ENCODE measurements at regions not wholly inside any gene's neighbourhood (a gene's known extent, or its start where the extent isn't known, plus 50 kb on each side); places are given as distances from the start of the nearest gene placed in this dataset.
"Not testable (repeated sequence)": the region's sequence is repeated elsewhere in the genome, so short reads cannot be mapped to it uniquely, and the experiment has no call there.

GRCh38 chr14:86363047-86363446 lies 833.1 kb downstream of the FLRT2 start:
- Mint-ChIP-seq H3K36me3 (ENCODE audit: low read depth) (no peaks in the 10 kb centered on the region), H3K27ac (no peak overlapping the region), H3K4me1 (ENCODE audit: low read depth) (no peaks in the 10 kb centered on the region), H3K4me3 (no peak overlapping the region), H3K9me3 (no peaks in the 10 kb centered on the region), H3K27me3 (no peaks in the 10 kb centered on the region)
- DNase-seq: no peak

DNA sequence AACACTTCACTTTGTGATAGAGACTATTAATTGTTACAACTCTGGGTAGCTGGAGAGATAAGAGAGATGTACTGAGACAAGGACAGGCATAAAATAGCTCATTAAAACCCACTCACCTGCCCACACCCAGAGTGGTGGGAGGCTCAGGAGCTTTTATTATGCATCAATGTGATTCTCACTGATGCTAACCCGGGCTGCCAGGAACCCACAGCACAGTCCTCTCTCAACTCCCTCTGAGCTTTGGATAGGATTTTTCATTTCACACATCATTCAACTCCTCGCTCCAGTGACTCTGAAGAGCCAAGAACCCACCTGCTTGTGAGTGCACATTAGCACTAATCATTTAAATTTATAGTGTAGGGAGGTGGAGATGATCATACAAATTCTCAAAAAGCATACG lies 827.9 kb downstream of the FLRT2 start:
- peaks cover 3% of the 10 kb centered on the region for H3K9me3 Mint-ChIP-seq
- no peak overlapping the region for H3K4me3 Mint-ChIP-seq
- H3K36me3 Mint-ChIP-seq (ENCODE audit: low read depth): no peaks in the 10 kb centered on the region
- H3K4me1 Mint-ChIP-seq (ENCODE audit: low read depth): no peaks in the 10 kb centered on the region
- H3K27ac Mint-ChIP-seq: no peak overlapping the region
- no peak for DNase-seq
- no peaks in the 10 kb centered on the region for H3K27me3 Mint-ChIP-seq

GRCh38 chr14:86357119-86357518 lies 827.2 kb downstream of the FLRT2 start:
- no peak for DNase-seq
- Mint-ChIP-seq H3K4me3 (no peak overlapping the region), H3K27me3 (no peaks in the 10 kb centered on the region), H3K27ac (no peak overlapping the region), H3K9me3 (peaks cover 3% of the 10 kb centered on the region), H3K4me1 (ENCODE audit: low read depth) (no peaks in the 10 kb centered on the region), H3K36me3 (ENCODE audit: low read depth) (no peaks in the 10 kb centered on the region)

- no peaks in the 10 kb centered on the region for H3K9me3 Mint-ChIP-seq
- no peaks in the 10 kb centered on the region for H3K36me3 Mint-ChIP-seq (ENCODE audit: low read depth)
- no peak overlapping the region for H3K4me3 Mint-ChIP-seq
- no peak overlapping the region for H3K27ac Mint-ChIP-seq
- H3K27me3 Mint-ChIP-seq: no peaks in the 10 kb centered on the region
- no peak for DNase-seq
- peaks cover 4% of the 10 kb centered on the region for H3K4me1 Mint-ChIP-seq (ENCODE audit: low read depth)
Observed at GRCh38 chr14:86346818-86347384, 817.0 kb downstream of the FLRT2 start.

DNA sequence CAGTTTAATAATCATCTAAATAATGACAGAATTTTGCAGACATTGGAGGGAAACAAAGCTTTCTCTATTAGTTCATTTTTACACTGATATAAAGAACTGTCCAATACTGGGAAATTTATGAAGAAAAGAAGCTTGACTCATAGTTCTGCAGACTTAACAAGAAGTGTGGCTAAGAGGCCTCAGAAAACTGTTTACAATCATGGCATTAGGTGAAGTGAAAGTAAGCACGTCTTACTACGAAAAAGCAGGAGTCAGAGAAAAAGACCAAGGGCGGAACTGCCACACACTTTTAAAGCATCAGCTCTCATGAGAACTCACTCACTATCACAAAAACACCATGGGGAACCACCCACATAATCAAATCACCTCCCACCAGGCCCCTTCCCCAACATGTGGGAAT lies 804.4 kb downstream of the FLRT2 start:
- no peaks in the 10 kb centered on the region for H3K36me3 Mint-ChIP-seq (ENCODE audit: low read depth)
- H3K27me3 Mint-ChIP-seq: no peaks in the 10 kb centered on the region
- peaks cover 6% of the 10 kb centered on the region for H3K9me3 Mint-ChIP-seq
- DNase-seq: no peak
- H3K4me3 Mint-ChIP-seq: no peak overlapping the region
- H3K4me1 Mint-ChIP-seq (ENCODE audit: low read depth): no peaks in the 10 kb centered on the region
- H3K27ac Mint-ChIP-seq: no peak overlapping the region

DNA sequence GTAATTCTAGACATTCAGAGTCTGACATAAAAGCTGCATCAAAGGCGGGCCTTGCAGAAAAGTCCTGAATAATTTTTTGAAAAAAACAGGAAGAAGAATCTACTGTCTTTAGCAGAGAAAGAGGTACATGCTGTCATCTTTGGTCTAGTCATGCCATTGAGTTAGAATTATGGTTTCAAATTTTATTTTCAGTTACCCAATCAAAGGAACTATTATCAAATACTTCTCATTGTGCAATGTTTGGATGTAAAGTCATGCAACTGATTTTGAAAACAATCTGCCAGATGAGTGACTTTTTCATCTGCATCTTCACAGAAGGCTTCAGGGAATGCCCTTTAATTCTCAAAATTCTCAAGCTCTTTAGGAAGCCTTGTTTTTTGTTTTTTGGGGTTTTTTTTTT lies 803.5 kb downstream of the FLRT2 start:
- no peaks in the 10 kb centered on the region for H3K27me3 Mint-ChIP-seq
- H3K27ac Mint-ChIP-seq: no peak overlapping the region
- H3K9me3 Mint-ChIP-seq: peaks cover 3% of the 10 kb centered on the region
- no peak overlapping the region for H3K4me3 Mint-ChIP-seq
- no peak for DNase-seq
- no peaks in the 10 kb centered on the region for H3K4me1 Mint-ChIP-seq (ENCODE audit: low read depth)
- H3K36me3 Mint-ChIP-seq (ENCODE audit: low read depth): no peaks in the 10 kb centered on the region

DNA sequence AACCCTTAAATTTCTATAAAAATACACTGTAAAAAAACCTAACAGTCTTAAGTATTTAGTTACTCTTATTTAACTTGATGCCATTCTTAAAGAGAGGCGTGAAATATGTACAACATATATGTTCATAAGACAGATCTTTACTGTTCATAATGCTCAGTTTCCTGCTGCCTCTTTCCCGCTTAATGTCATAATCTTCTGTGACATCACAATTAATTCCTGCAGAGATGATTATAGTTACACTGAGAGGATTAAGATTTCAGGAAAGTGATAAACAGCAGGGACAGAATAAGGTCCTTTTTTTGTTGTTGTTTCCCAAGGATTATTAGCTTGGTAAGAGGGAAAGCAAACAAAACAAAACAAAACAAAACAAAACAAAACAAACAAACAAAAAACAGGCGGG lies 801.4 kb downstream of the FLRT2 start:
- H3K27ac Mint-ChIP-seq: no peak overlapping the region

DNA sequence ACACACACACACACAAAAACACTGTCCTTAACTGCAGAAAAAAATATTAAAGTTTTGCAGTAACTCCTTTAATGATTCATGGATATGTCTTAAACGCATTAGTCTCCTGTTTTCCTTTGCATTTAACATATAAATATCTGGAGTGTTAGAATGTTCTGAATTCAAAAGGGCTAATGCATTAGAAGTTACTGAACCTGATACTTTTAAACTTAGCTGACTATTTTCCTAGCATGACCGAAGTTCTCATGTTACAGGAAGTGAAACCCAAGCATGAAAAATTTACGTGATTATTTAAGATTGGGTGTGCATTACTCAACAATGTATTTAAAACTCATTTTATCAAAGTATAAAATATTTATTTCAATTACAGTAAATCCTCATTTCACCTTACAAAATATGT lies 791.2 kb downstream of the FLRT2 start:
- Mint-ChIP-seq H3K4me1 (ENCODE audit: low read depth) (no peaks in the 10 kb centered on the region), H3K27me3 (no peaks in the 10 kb centered on the region), H3K4me3 (no peak overlapping the region), H3K9me3 (peaks cover 9% of the 10 kb centered on the region), H3K27ac (no peak overlapping the region), H3K36me3 (ENCODE audit: low read depth) (no peaks in the 10 kb centered on the region)
- DNase-seq: no peak

More for the DNA sequence above, 801.4 kb downstream of the FLRT2 start:
- Mint-ChIP-seq H3K36me3 (ENCODE audit: low read depth) (no peaks in the 10 kb centered on the region), H3K9me3 (no peaks in the 10 kb centered on the region), H3K4me3 (no peak overlapping the region), H3K4me1 (ENCODE audit: low read depth) (no peaks in the 10 kb centered on the region), H3K27me3 (no peaks in the 10 kb centered on the region)
- DNase-seq: no peak

DNA sequence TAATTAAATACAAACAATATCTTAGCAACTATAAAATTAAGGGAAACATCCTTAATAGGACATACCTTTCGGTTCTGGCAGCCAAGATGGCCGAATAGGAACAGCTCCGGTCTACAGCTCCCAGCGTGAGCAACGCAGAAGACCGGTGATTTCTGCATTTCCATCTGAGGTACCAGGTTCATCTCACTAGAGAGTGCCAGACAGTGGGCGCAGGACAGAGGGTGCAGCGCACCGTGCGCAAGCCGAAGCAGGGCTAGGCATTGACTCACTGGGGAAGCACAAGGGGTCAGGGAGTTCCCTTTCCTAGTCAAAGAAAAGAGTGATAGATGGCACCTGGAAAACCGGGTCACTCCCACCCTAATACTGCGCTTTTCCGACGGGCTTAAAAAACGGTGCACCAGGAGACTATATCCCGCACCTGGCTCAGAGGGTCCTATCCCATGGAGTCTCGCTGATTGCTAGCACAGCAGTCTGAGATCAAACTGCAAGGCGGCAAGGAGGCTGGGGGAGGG lies 782.3 kb downstream of the FLRT2 start:
- not testable (repeated sequence) for H3K4me3 Mint-ChIP-seq; DNase-seq; H3K27ac Mint-ChIP-seq; H3K4me1 Mint-ChIP-seq (ENCODE audit: low read depth); H3K9me3 Mint-ChIP-seq; H3K36me3 Mint-ChIP-seq (ENCODE audit: low read depth); H3K27me3 Mint-ChIP-seq

GRCh38 chr14:86311151-86311550 lies 781.2 kb downstream of the FLRT2 start:
- Mint-ChIP-seq H3K4me1 (ENCODE audit: low read depth) (no peaks in the 10 kb centered on the region), H3K27me3 (no peaks in the 10 kb centered on the region), H3K36me3 (ENCODE audit: low read depth) (no peaks in the 10 kb centered on the region), H3K9me3 (peaks cover 7% of the 10 kb centered on the region), H3K4me3 (no peak overlapping the region), H3K27ac (no peak overlapping the region)
- DNase-seq: no peak

- H3K36me3 Mint-ChIP-seq (ENCODE audit: low read depth): no peaks in the 10 kb centered on the region
Observed at GRCh38 chr14:86310611-86311010, 780.7 kb downstream of the FLRT2 start.

GRCh38 chr14:86310148-86310547 lies 780.2 kb downstream of the FLRT2 start:
- DNase-seq: no peak
- Mint-ChIP-seq H3K9me3 (peaks cover 7% of the 10 kb centered on the region), H3K27ac (no peak overlapping the region), H3K4me3 (no peak overlapping the region), H3K4me1 (ENCODE audit: low read depth) (no peaks in the 10 kb centered on the region), H3K36me3 (ENCODE audit: low read depth) (no peaks in the 10 kb centered on the region), H3K27me3 (no peaks in the 10 kb centered on the region)

More at GRCh38 chr14:86310611-86311010, 780.7 kb downstream of the FLRT2 start:
- DNase-seq: no peak
- no peaks in the 10 kb centered on the region for H3K27me3 Mint-ChIP-seq
- no peak overlapping the region for H3K4me3 Mint-ChIP-seq
- no peaks in the 10 kb centered on the region for H3K4me1 Mint-ChIP-seq (ENCODE audit: low read depth)
- H3K9me3 Mint-ChIP-seq: peaks cover 7% of the 10 kb centered on the region
- no peak overlapping the region for H3K27ac Mint-ChIP-seq

- no peak for DNase-seq
- H3K27me3 Mint-ChIP-seq: no peaks in the 10 kb centered on the region
Observed at GRCh38 chr14:86305058-86305457, 775.1 kb downstream of the FLRT2 start.

GRCh38 chr14:86299994-86300393 lies 770.0 kb downstream of the FLRT2 start:
- H3K36me3 Mint-ChIP-seq (ENCODE audit: low read depth): no peaks in the 10 kb centered on the region
- H3K27me3 Mint-ChIP-seq: no peaks in the 10 kb centered on the region
- H3K9me3 Mint-ChIP-seq: no peaks in the 10 kb centered on the region
- no peak overlapping the region for H3K4me3 Mint-ChIP-seq
- no peaks in the 10 kb centered on the region for H3K4me1 Mint-ChIP-seq (ENCODE audit: low read depth)
- DNase-seq: no peak
- H3K27ac Mint-ChIP-seq: no peak overlapping the region

More at GRCh38 chr14:86305058-86305457, 775.1 kb downstream of the FLRT2 start:
- Mint-ChIP-seq H3K4me3 (no peak overlapping the region), H3K36me3 (ENCODE audit: low read depth) (no peaks in the 10 kb centered on the region), H3K27ac (no peak overlapping the region), H3K4me1 (ENCODE audit: low read depth) (no peaks in the 10 kb centered on the region), H3K9me3 (peaks cover 7% of the 10 kb centered on the region)

DNA sequence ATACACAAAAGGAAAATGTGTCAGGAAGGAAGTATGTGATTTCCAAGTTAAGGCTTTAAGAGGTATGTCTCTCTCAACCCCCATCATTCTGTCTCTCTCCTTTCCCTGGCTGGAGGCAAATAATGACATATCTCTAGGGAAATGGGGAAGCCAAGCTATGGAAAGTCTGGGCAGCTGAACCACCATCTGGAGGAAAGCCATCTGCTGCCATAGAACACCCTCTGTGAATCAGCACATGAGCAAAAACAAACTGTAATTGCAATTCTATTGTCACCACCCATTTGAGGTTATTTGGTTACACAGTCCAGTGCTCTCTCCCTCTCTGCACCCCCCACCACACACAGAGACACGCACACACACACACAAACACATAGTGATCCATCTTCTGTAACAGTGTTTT lies 766.2 kb downstream of the FLRT2 start:
- Mint-ChIP-seq H3K27me3 (no peaks in the 10 kb centered on the region), H3K9me3 (peaks cover 5% of the 10 kb centered on the region), H3K4me3 (no peak overlapping the region), H3K27ac (no peak overlapping the region), H3K36me3 (ENCODE audit: low read depth) (no peaks in the 10 kb centered on the region), H3K4me1 (ENCODE audit: low read depth) (no peaks in the 10 kb centered on the region)
- no peak for DNase-seq

DNA sequence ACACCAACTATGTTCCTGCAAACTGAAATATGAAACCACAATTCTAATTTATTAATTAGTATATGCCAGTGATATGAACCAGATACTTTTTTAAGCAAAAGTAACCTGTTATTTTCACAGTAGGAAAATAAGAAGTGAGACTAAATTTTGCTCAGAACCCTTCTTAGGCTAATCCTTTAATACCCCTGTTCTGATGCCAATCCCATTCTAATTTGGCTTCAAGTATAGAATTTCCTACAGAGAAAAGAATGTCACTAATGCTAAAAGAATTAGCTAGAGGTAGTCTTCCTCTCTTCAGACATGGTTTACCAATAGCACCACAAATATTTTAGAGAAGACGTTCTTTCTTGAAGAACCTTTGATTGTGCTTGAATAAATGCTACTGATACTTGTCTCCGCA lies 758.4 kb downstream of the FLRT2 start:
- H3K36me3 Mint-ChIP-seq (ENCODE audit: low read depth): no peaks in the 10 kb centered on the region
- H3K4me3 Mint-ChIP-seq: no peak overlapping the region
- no peak for DNase-seq
- H3K4me1 Mint-ChIP-seq (ENCODE audit: low read depth): no peaks in the 10 kb centered on the region
- H3K9me3 Mint-ChIP-seq: peaks cover 3% of the 10 kb centered on the region
- no peaks in the 10 kb centered on the region for H3K27me3 Mint-ChIP-seq
- no peak overlapping the region for H3K27ac Mint-ChIP-seq
